ENCODE measurements at regions not wholly inside any gene's neighbourhood (a gene's known extent, or its start where the extent isn't known, plus 50 kb on each side); places are given as distances from the start of the nearest gene placed in this dataset.

DNA sequence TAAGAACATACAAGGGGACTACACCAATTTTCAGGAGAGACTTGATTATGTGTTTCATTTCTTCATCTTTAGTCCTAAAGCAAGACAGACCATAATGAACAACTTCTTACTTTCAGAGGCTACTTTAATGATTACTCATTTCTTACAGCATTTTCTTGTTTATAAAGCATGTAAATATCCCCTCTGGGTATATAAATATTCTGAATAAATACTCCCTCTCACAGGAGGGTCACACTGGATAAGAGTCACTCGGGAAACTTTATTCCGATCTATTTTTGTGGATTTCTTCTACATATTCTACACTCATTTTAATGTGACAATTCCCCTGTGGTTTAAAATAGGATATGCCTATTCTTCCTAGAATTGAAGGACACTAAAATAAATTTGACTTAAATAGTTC is 228.9 kb upstream of the RPS6KA3 start:
- H4K20me1 ChIP-seq (replicated peaks; ENCODE audit: control insufficient read depth, insufficient read depth, low read length): no peaks in the 10 kb centered on the region
- H3K9me1 ChIP-seq (ENCODE audit: control insufficient read depth, insufficient read depth, low read length): no peaks in the 10 kb centered on the region
- intact Hi-C loops (cut with micrococcal nuclease): no loop called here
- H3K27ac ChIP-seq (ENCODE audit: extremely low read depth, low read depth, low read length): no peak overlapping the region
- in situ Hi-C loops (cut with MboI): no loop called here
- H2AFZ ChIP-seq (ENCODE audit: low read depth, low read length): no peak overlapping the region
- ChIA-PET CTCF (ENCODE audit: low intra/inter-chr PET ratio) (no interaction called here), POLR2A (no interaction called here)
- no peak overlapping the region for H3K4me3 ChIP-seq
- no peaks in the 10 kb centered on the region for H3K79me2 ChIP-seq (ENCODE audit: control insufficient read depth, insufficient read depth, low read length)
- no peak for FAIRE-seq
- BruUV-seq (replicated peaks): no TSS peak
- H3K36me3 ChIP-seq (ENCODE audit: control insufficient read depth, insufficient read depth, low read length): no peaks in the 10 kb centered on the region
- no peak for ATAC-seq
- WGBS (ENCODE audit: insufficient coverage, low coverage, missing lambda C conversion rate): 0% methylated on average over 2 of the region's 2 CpGs
- no peak for DNase-seq (ENCODE audit: extremely low read depth in 1 of 4, low spot score in 3 of 4)
- H3K4me1 ChIP-seq (replicated peaks in 1 of 2; ENCODE audit: control insufficient read depth in 2 of 2, insufficient read depth in 2 of 2, low read length in 2 of 2): no peaks in the 10 kb centered on the region
- H3K9ac ChIP-seq (ENCODE audit: insufficient read depth in 1 of 2, low read depth in 2 of 2, low read length in 2 of 2): no peak overlapping the region
- no peaks in the 10 kb centered on the region for H3K9me3 ChIP-seq (replicated peaks; ENCODE audit: control insufficient read depth, insufficient read depth, low read depth, low read length)
- no peaks in the 10 kb centered on the region for H3K27me3 ChIP-seq (ENCODE audit: control insufficient read depth in 2 of 2, insufficient read depth in 2 of 2, low read length in 2 of 2)
- no peak overlapping the region for H3K4me2 ChIP-seq (ENCODE audit: insufficient read depth, low read length)
- TF ChIP-seq MCM5 (IDR thresholded peaks at IDR 0.05; ENCODE audit: low read depth) (no peak), POLR2A (conservative IDR thresholded peaks at IDR 0.05) (no peak), RCOR1 (IDR thresholded peaks at IDR 0.05; ENCODE audit: borderline replicate concordance in 1 of 2, low read depth in 2 of 2, low read length in 2 of 2) (no peak), SMAD3 (CRISPR knock-in tag; conservative IDR thresholded peaks at IDR 0.05) (no peak), FOSL1 (tag; conservative IDR thresholded peaks at IDR 0.05) (no peak), SRSF7 (optimal IDR thresholded peaks at IDR 0.05; ENCODE audit: low read depth, low read length) (no peak), PCBP1 (IDR thresholded peaks at IDR 0.05; ENCODE audit: low read depth, low read length, poor library complexity, severe bottlenecking) (no peak), KDM2B (CRISPR knock-in tag; IDR thresholded peaks at IDR 0.05) (no peak), CBFA2T3 (IDR thresholded peaks at IDR 0.05) (no peak), TAF1 (IDR thresholded peaks at IDR 0.05; ENCODE audit: control insufficient read depth, extremely low read depth, insufficient read depth, low read length, severe bottlenecking) (no peak), BHLHE40 (IDR thresholded peaks at IDR 0.05; ENCODE audit: low read length) (no peak), DDX20 (tag; IDR thresholded peaks at IDR 0.05; ENCODE audit: low read depth) (no peak)
- TF ChIP-seq, protein P1, sequence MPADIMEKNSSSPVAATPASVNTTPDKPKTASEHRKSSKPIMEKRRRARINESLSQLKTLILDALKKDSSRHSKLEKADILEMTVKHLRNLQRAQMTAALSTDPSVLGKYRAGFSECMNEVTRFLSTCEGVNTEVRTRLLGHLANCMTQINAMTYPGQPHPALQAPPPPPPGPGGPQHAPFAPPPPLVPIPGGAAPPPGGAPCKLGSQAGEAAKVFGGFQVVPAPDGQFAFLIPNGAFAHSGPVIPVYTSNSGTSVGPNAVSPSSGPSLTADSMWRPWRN (IDR thresholded peaks at IDR 0.05; ENCODE audit: low read depth): no peak
- TF ChIP-seq, protein P2, sequence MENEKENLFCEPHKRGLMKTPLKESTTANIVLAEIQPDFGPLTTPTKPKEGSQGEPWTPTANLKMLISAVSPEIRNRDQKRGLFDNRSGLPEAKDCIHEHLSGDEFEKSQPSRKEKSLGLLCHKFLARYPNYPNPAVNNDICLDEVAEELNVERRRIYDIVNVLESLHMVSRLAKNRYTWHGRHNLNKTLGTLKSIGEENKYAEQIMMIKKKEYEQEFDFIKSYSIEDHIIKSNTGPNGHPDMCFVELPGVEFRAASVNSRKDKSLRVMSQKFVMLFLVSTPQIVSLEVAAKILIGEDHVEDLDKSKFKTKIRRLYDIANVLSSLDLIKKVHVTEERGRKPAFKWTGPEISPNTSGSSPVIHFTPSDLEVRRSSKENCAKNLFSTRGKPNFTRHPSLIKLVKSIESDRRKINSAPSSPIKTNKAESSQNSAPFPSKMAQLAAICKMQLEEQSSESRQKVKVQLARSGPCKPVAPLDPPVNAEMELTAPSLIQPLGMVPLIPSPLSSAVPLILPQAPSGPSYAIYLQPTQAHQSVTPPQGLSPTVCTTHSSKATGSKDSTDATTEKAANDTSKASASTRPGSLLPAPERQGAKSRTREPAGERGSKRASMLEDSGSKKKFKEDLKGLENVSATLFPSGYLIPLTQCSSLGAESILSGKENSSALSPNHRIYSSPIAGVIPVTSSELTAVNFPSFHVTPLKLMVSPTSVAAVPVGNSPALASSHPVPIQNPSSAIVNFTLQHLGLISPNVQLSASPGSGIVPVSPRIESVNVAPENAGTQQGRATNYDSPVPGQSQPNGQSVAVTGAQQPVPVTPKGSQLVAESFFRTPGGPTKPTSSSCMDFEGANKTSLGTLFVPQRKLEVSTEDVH (IDR thresholded peaks at IDR 0.05; ENCODE audit: low read depth, partially characterized antibody): no peak
- TF ChIP-seq, protein P3, sequence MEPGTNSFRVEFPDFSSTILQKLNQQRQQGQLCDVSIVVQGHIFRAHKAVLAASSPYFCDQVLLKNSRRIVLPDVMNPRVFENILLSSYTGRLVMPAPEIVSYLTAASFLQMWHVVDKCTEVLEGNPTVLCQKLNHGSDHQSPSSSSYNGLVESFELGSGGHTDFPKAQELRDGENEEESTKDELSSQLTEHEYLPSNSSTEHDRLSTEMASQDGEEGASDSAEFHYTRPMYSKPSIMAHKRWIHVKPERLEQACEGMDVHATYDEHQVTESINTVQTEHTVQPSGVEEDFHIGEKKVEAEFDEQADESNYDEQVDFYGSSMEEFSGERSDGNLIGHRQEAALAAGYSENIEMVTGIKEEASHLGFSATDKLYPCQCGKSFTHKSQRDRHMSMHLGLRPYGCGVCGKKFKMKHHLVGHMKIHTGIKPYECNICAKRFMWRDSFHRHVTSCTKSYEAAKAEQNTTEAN (CRISPR knock-in tag; IDR thresholded peaks at IDR 0.05): no peak

Measured in K562 (cell line).